Skin of body (tissue), 2 donors: ENCODE measurements at regions not wholly inside any gene's neighbourhood (a gene's known extent, or its start where the extent isn't known, plus 50 kb on each side); places are given as distances from the start of the nearest gene placed in this dataset. TPM values are rescaled to one million over a fixed set of nuclear protein-coding genes. Genes with fewer than 3 reads are reported as not detected.
"Not testable (repeated sequence)": the region's sequence is repeated elsewhere in the genome, so short reads cannot be mapped to it uniquely, and the experiment has no call there.

ENCODE experiments used
- DNase-seq: peaks from one replicate; lab custom pipeline; 2025; lab: John Stamatoyannopoulos, UW
- small RNA-seq: library from RNA; depleted of rRNA; stranded (forward); fragments of <200 nt; gene quantifications from one replicate; pipeline ENCODE3, GENCODE V24; 2014; ENCODE audit warnings: low replicate concordance

DNA sequence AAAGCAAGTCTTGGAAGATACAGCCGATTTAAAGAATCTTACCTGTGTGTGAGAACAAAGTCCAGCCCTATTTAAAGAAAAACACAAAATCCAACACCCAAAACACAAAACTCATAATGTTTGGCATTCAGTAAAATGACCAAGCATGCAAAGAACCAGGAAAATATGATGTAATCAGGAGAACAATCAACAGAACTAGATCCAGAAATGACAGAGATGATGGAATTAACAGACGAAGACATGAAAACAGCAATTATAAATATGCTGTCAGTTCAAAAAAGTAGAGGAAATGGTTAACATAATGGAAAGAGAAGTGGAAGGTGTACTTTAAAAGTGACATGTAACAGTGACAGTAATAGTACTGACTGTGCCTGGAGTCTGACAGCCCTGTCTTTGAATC lies 56.1 kb upstream of the ERV3-1 start:
- not testable (repeated sequence) for DNase-seq

- DNase-seq = not testable (repeated sequence)
Measured at GRCh38 chr7:65059247-65059646, 52.8 kb upstream of the ERV3-1 start.

Small RNA genes in the stretch of these regions (small RNA-seq; reads per million reads assigned to genes)
- gene AC104073.1 (not detected), gene SNORA15B-1 (not detected), gene SNORA22C (not detected)
